Tibial nerve (tissue), 3 donors: ENCODE measurements at regions not wholly inside any gene's neighbourhood (a gene's known extent, or its start where the extent isn't known, plus 50 kb on each side); places are given as distances from the start of the nearest gene placed in this dataset.

Experiments
- POLR2A ChIP-seq, 2 donors: fragments of 450-650 bp; IDR thresholded peaks; one replicate each; pipeline ENCODE4 v1.6.1; 2017; ENCODE audit warnings: antibody characterized with exemption in 2 of 2, mild to moderate bottlenecking in 2 of 2, moderate library complexity in 2 of 2
- TF ChIP-seq, protein P1 (sequence below), 5 experiments: fragments of 200-600 bp in 3 of 5; fragments of 450-650 bp in 2 of 5; sonication (generic) in 3 of 5; IDR thresholded peaks; one replicate each; pipeline ENCODE4 v1.5.1; 2016 to 2019; ENCODE audit warnings: antibody characterized with exemption in 5 of 5, mild to moderate bottlenecking in 3 of 5, moderate library complexity in 2 of 5

DNA sequence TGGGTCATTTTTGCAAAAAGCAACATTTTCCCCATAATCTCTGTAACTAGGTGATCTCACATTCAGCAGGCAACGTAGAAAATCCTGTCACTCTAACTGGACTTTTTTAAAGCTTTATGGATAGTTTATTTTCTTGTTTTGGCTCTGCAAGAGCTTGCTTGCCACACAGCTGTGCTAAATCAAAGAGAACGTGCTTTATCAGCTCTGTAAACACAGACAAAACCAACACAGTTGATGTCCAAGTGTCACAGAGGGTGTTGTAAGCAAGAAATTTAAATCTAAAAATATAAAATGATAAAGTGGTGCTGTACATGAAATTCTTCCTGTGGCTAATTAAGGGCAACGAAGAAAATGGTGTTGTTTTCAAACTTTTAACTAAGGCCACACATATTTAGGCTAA lies 97.5 kb upstream of the STAC start:
- TF ChIP-seq, protein P1, sequence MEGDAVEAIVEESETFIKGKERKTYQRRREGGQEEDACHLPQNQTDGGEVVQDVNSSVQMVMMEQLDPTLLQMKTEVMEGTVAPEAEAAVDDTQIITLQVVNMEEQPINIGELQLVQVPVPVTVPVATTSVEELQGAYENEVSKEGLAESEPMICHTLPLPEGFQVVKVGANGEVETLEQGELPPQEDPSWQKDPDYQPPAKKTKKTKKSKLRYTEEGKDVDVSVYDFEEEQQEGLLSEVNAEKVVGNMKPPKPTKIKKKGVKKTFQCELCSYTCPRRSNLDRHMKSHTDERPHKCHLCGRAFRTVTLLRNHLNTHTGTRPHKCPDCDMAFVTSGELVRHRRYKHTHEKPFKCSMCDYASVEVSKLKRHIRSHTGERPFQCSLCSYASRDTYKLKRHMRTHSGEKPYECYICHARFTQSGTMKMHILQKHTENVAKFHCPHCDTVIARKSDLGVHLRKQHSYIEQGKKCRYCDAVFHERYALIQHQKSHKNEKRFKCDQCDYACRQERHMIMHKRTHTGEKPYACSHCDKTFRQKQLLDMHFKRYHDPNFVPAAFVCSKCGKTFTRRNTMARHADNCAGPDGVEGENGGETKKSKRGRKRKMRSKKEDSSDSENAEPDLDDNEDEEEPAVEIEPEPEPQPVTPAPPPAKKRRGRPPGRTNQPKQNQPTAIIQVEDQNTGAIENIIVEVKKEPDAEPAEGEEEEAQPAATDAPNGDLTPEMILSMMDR (IDR thresholded peaks at IDR 0.05), result no peak
- no peak for TF ChIP-seq POLR2A (IDR thresholded peaks at IDR 0.05)
